Left colon (tissue), 2 donors: ENCODE measurements at regions not wholly inside any gene's neighbourhood (a gene's known extent, or its start where the extent isn't known, plus 50 kb on each side); places are given as distances from the start of the nearest gene placed in this dataset.
"Not testable (repeated sequence)": the region's sequence is repeated elsewhere in the genome, so short reads cannot be mapped to it uniquely, and the experiment has no call there.

Experiments used
- ATAC-seq: fragments of 200-7000 bp; cut with Tn5 transposase; one replicate; pipeline ENCODE4 v1.9.1; 2020; ENCODE audit warnings: mild to moderate bottlenecking, moderate library complexity
- DNase-seq, 2 donors: peaks; one replicate each; pipeline ENCODE4 v3.0.0-alpha.2; 2020
- intact Hi-C, 2 donors: fragments of 100-400 bp; cut with DNase I in 1 of 2; cut with micrococcal nuclease in 1 of 2; formaldehyde crosslinking; loops; one replicate each; pipeline versions ENCODE4 v1.11.2 to v1.14.0; 2022; cut with DNase I, micrococcal nuclease
- donor health status: DM: no; HTN: no; CAD: no.
- donor health status: DM: yes; HTN: yes; CAD: no.

GRCh38 chr5:84706678-84707641 is 322.3 kb upstream of the EDIL3 start:
- no peak for DNase-seq

GRCh38 chr5:84700545-84700944 is 315.9 kb upstream of the EDIL3 start:
- ATAC-seq, intact Hi-C loops, DNase-seq: not testable (repeated sequence)

More at GRCh38 chr5:84706678-84707641, 322.3 kb upstream of the EDIL3 start:
- intact Hi-C loops: no loop called here
- no peak for ATAC-seq

GRCh38 chr5:84696651-84697050 is 312.0 kb upstream of the EDIL3 start:
- no peak for DNase-seq
- intact Hi-C loops: no loop called here
- ATAC-seq: no peak

GRCh38 chr5:84695330-84695729 is 310.6 kb upstream of the EDIL3 start:
- DNase-seq: no peak
- intact Hi-C loops: no loop called here
- ATAC-seq: no peak

GRCh38 chr5:84693256-84693655 is 308.6 kb upstream of the EDIL3 start:
- intact Hi-C loops: no loop called here
- DNase-seq: no peak
- ATAC-seq: no peak

GRCh38 chr5:84688566-84688965 is 303.9 kb upstream of the EDIL3 start:
- DNase-seq: no peak
- ATAC-seq: no peak
- intact Hi-C loops: no loop called here

GRCh38 chr5:84685121-84685894 is 300.6 kb upstream of the EDIL3 start:
- ATAC-seq: no peak
- no peak for DNase-seq
- intact Hi-C loops: no loop called here

- no peak for DNase-seq
- no peak for ATAC-seq
- intact Hi-C loops: no loop called here
Observed at GRCh38 chr5:84683594-84683993, 298.9 kb upstream of the EDIL3 start.

- no peak for DNase-seq
- intact Hi-C loops: no loop called here
Observed at GRCh38 chr5:84682531-84682930, 297.9 kb upstream of the EDIL3 start.

GRCh38 chr5:84680908-84681307 is 296.2 kb upstream of the EDIL3 start:
- intact Hi-C loops: no loop called here
- ATAC-seq (no peak), DNase-seq (no peak)

More at GRCh38 chr5:84682531-84682930, 297.9 kb upstream of the EDIL3 start:
- no peak for ATAC-seq

- DNase-seq: no peak
- intact Hi-C loops: no loop called here
- no peak for ATAC-seq
Observed at GRCh38 chr5:84673785-84674184, 289.1 kb upstream of the EDIL3 start.

GRCh38 chr5:84667576-84667975 is 282.9 kb upstream of the EDIL3 start:
- intact Hi-C loops: no loop called here
- no peak for ATAC-seq
- DNase-seq: no peak

- no peak for DNase-seq
- intact Hi-C loops: no loop called here
Observed at GRCh38 chr5:84650429-84650828, 265.7 kb upstream of the EDIL3 start.

GRCh38 chr5:84647581-84647980 is 262.9 kb upstream of the EDIL3 start:
- no peak for DNase-seq
- intact Hi-C loops: no loop called here
- ATAC-seq: no peak

More at GRCh38 chr5:84650429-84650828, 265.7 kb upstream of the EDIL3 start:
- ATAC-seq: no peak

GRCh38 chr5:84642795-84643194 is 258.1 kb upstream of the EDIL3 start:
- ATAC-seq (no peak), DNase-seq (no peak)
- intact Hi-C loops: no loop called here

- intact Hi-C loops: no loop called here
- ATAC-seq: no peak
- DNase-seq: no peak
Observed at GRCh38 chr5:84642324-84642723, 257.6 kb upstream of the EDIL3 start.

- intact Hi-C loops: no loop called here
- no peak for ATAC-seq
- no peak for DNase-seq
Observed at GRCh38 chr5:84637662-84638375, 253.1 kb upstream of the EDIL3 start.

- ATAC-seq: no peak
- intact Hi-C loops: no loop called here
Observed at GRCh38 chr5:84635235-84636055, 250.8 kb upstream of the EDIL3 start.

More at GRCh38 chr5:84635235-84636055, 250.8 kb upstream of the EDIL3 start:
- DNase-seq: no peak
